ENCODE measurements at regions not wholly inside any gene's neighbourhood (a gene's known extent, or its start where the extent isn't known, plus 50 kb on each side); places are given as distances from the start of the nearest gene placed in this dataset.

- H3K79me2 ChIP-seq (replicated peaks; ENCODE audit: insufficient read depth) = no peaks in the 10 kb centered on the region
- Mint-ChIP-seq H3K27me3 (ENCODE audit: insufficient read depth, low read depth, poor library complexity) (peaks cover 7% of the 10 kb centered on the region), H3K4me3 (no peak overlapping the region), H3K27ac (no peak overlapping the region), H3K9me3 (no peaks in the 10 kb centered on the region), H3K36me3 (ENCODE audit: low read depth) (no peaks in the 10 kb centered on the region; the same call in 2 of the 3 replicates), H3K4me1 (no peaks in the 10 kb centered on the region)
- no peaks in the 10 kb centered on the region for H3F3A ChIP-seq (replicated peaks; ENCODE audit: low read depth)
- ATAC-seq (no peak), DNase-seq (ENCODE audit: low spot score) (no peak)
- H3K9me2 ChIP-seq (ENCODE audit: insufficient read depth) = peaks cover 11% of the 10 kb centered on the region; the same call in 1 of the 2 replicates
- H2AFZ ChIP-seq = 0 out of 2 replicates have a peak overlapping the region, but pooled peaks have one; percentile 43
- no peak overlapping the region for H3K4me3 ChIP-seq
- no peaks in the 10 kb centered on the region for H3K36me3 ChIP-seq (ENCODE audit: insufficient read depth)
- no peaks in the 10 kb centered on the region for H3K4me1 ChIP-seq (ENCODE audit: insufficient read depth)
- no peaks in the 10 kb centered on the region for H3K27me3 ChIP-seq (ENCODE audit: insufficient read depth)
- no peak overlapping the region for H3K4me2 ChIP-seq
- no peaks in the 10 kb centered on the region for H4K20me1 ChIP-seq (replicated peaks; ENCODE audit: insufficient read depth)
- no peak overlapping the region for H3K27ac ChIP-seq (ENCODE audit: low read depth)
- TF ChIP-seq CTCF (conservative IDR thresholded peaks at IDR 0.05; ENCODE audit: low read depth in 2 of 2) (peak in 1 of 2 experiments; percentile 29; a peak in 2 of 4 replicates), ZNF462 (CRISPR knock-in tag; IDR thresholded peaks at IDR 0.05) (no peak), ZNF331 (CRISPR knock-in tag; IDR thresholded peaks at IDR 0.05; ENCODE audit: low read depth) (no peak)
These were observed 86.9 kb upstream of the GDNF start for GRCh38 chr5:37926732-37927131.

GRCh38 chr5:37921452-37921851, 81.6 kb upstream of the GDNF start:
- no peak for ATAC-seq
- no peak overlapping the region for H3K4me3 Mint-ChIP-seq
- H3K9me3 Mint-ChIP-seq = no peaks in the 10 kb centered on the region
- TF ChIP-seq CTCF (conservative IDR thresholded peaks at IDR 0.05; ENCODE audit: low read depth in 2 of 2) (no peak), EZH2phosphoT487 (IDR thresholded peaks at IDR 0.05; ENCODE audit: unreplicated experiment) (no peak), REST (IDR thresholded peaks at IDR 0.05; ENCODE audit: unreplicated experiment) (no peak), NANOG (IDR thresholded peaks at IDR 0.05; ENCODE audit: borderline replicate concordance) (no peak), POLR2AphosphoS5 (IDR thresholded peaks at IDR 0.05; ENCODE audit: low read depth) (no peak)

More at GRCh38 chr5:37921452-37921851, 81.6 kb upstream of the GDNF start:
- H3F3A ChIP-seq (replicated peaks; ENCODE audit: low read depth) = no peaks in the 10 kb centered on the region
- no peaks in the 10 kb centered on the region for H3K79me2 ChIP-seq (replicated peaks; ENCODE audit: insufficient read depth)
- H3K4me3 ChIP-seq = no peak overlapping the region
- H3K4me2 ChIP-seq = no peak overlapping the region
- H3K36me3 Mint-ChIP-seq (ENCODE audit: low read depth) = no peaks in the 10 kb centered on the region
- H3K27ac ChIP-seq (ENCODE audit: low read depth) = no peak overlapping the region
- H2AFZ ChIP-seq = no peak overlapping the region
- H4K20me1 ChIP-seq (replicated peaks; ENCODE audit: insufficient read depth) = no peaks in the 10 kb centered on the region
- no peak overlapping the region for H3K27ac Mint-ChIP-seq
- H3K4me1 Mint-ChIP-seq = no peaks in the 10 kb centered on the region
- H3K27me3 ChIP-seq (ENCODE audit: insufficient read depth) = no peaks in the 10 kb centered on the region
- H3K27me3 Mint-ChIP-seq (ENCODE audit: insufficient read depth, low read depth, poor library complexity) = peaks cover 8% of the 10 kb centered on the region
- DNase-seq (ENCODE audit: low spot score) = no peak
- H3K36me3 ChIP-seq (ENCODE audit: insufficient read depth) = no peaks in the 10 kb centered on the region
- no peaks in the 10 kb centered on the region for H3K4me1 ChIP-seq (ENCODE audit: insufficient read depth)
- peaks cover 16% of the 10 kb centered on the region; the same call in 1 of the 2 replicates for H3K9me2 ChIP-seq (ENCODE audit: insufficient read depth)
